NB4 (cell line): ENCODE measurements at regions not wholly inside any gene's neighbourhood (a gene's known extent, or its start where the extent isn't known, plus 50 kb on each side); places are given as distances from the start of the nearest gene placed in this dataset.

Source experiments
- POLR2A ChIP-seq: IDR thresholded peaks from 2 replicates; pipeline ENCODE4 v1.6.1; 2011; ENCODE audit warnings: mild to moderate bottlenecking; ENCODE audit not compliant: insufficient read length; ENCODE audit errors: extremely low read depth
- TF ChIP-seq, protein P1 (sequence below): IDR thresholded peaks from one replicate; pipeline ENCODE4 v1.5.1; 2012; ENCODE audit warnings: low read depth, low read length

DNA sequence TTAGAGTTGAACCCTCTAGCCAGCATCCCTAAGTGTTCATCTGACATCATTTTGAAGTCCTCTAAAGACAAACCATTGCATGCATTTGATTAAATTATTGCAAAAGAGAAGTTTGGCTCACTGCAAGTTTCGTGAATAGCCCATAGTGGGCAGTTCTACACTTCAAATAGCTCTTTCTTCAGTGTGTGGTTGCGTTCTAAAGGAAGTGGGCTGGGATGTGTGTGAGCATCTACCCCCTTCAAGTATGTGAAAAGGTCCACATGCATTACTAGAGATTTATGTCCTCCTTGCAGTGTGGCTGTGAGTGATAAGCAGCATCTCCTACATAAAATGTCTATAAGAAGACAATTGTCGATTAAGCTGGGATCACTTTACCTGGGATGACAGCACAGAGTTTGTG is 54.6 kb downstream of the SST start:
- TF ChIP-seq POLR2A = no peak
- TF ChIP-seq, protein P1, sequence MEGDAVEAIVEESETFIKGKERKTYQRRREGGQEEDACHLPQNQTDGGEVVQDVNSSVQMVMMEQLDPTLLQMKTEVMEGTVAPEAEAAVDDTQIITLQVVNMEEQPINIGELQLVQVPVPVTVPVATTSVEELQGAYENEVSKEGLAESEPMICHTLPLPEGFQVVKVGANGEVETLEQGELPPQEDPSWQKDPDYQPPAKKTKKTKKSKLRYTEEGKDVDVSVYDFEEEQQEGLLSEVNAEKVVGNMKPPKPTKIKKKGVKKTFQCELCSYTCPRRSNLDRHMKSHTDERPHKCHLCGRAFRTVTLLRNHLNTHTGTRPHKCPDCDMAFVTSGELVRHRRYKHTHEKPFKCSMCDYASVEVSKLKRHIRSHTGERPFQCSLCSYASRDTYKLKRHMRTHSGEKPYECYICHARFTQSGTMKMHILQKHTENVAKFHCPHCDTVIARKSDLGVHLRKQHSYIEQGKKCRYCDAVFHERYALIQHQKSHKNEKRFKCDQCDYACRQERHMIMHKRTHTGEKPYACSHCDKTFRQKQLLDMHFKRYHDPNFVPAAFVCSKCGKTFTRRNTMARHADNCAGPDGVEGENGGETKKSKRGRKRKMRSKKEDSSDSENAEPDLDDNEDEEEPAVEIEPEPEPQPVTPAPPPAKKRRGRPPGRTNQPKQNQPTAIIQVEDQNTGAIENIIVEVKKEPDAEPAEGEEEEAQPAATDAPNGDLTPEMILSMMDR = no peak
